GM23248 (cell line): ENCODE measurements at regions not wholly inside any gene's neighbourhood (a gene's known extent, or its start where the extent isn't known, plus 50 kb on each side); places are given as distances from the start of the nearest gene placed in this dataset.
A peak's percentile ranks its signal among the peaks of the same experiment; 100 is the strongest.
"Not testable (repeated sequence)": the region's sequence is repeated elsewhere in the genome, so short reads cannot be mapped to it uniquely, and the experiment has no call there.

Experiments used
- DNase-seq: peaks from one replicate; pipeline ENCODE4 v3.0.0-alpha.2; 2015
- H2AFZ ChIP-seq: fragments of 200-600 bp; sonication (generic); 2 replicates; pipeline ENCODE4 v1.6.1; 2016; ENCODE audit warnings: antibody characterized with exemption
- H3F3A ChIP-seq: fragments of 200-600 bp; sonication (generic); 2 replicates; pipeline ENCODE4 v1.6.1; 2016; ENCODE audit warnings: mild to moderate bottlenecking, antibody characterized with exemption, mixed run types; ENCODE audit not compliant: insufficient read depth
- H3K27ac ChIP-seq: fragments of 200-600 bp; sonication (generic); 2 replicates; pipeline ENCODE4 v1.5.1; 2016; ENCODE audit warnings: mild to moderate bottlenecking
- H3K27me3 ChIP-seq: fragments of 200-600 bp; sonication (generic); replicated peaks from 2 replicates; pipeline ENCODE4 v1.6.1; 2016; ENCODE audit warnings: mild to moderate bottlenecking; ENCODE audit not compliant: insufficient read depth
- H3K36me3 ChIP-seq: fragments of 200-600 bp; sonication (generic); 2 replicates; pipeline ENCODE4 v1.6.1; 2016; ENCODE audit warnings: low read depth, mild to moderate bottlenecking
- H3K4me1 ChIP-seq: fragments of 200-600 bp; sonication (generic); 2 replicates; pipeline ENCODE4 v1.6.1; 2016; ENCODE audit warnings: mild to moderate bottlenecking; ENCODE audit not compliant: insufficient read depth
- H3K4me2 ChIP-seq: fragments of 200-600 bp; sonication (generic); one replicate; pipeline ENCODE4 v1.6.1; 2016; ENCODE audit warnings: mild to moderate bottlenecking; ENCODE audit not compliant: unreplicated experiment
- H3K4me3 ChIP-seq: fragments of 200-600 bp; sonication (generic); 2 replicates; pipeline ENCODE4 v1.5.1; 2016; ENCODE audit warnings: mild to moderate bottlenecking
- H3K79me2 ChIP-seq: fragments of 200-600 bp; sonication (generic); 2 replicates; pipeline ENCODE4 v1.6.1; 2016; ENCODE audit warnings: mild to moderate bottlenecking; ENCODE audit not compliant: insufficient read depth
- H3K9ac ChIP-seq: fragments of 200-600 bp; sonication (generic); 2 replicates; pipeline ENCODE4 v1.6.1; 2016; ENCODE audit warnings: mild to moderate bottlenecking
- H3K9me2 ChIP-seq: fragments of 200-600 bp; sonication (generic); 2 replicates; pipeline ENCODE4 v1.6.1; 2016; ENCODE audit warnings: mixed run types, mild to moderate bottlenecking, moderate library complexity; ENCODE audit not compliant: insufficient read depth
- H3K9me3 ChIP-seq: fragments of 200-600 bp; sonication (generic); one replicate; pipeline ENCODE4 v1.6.1; 2017; ENCODE audit warnings: low read depth
- H4K20me1 ChIP-seq: fragments of 200-600 bp; sonication (generic); 2 replicates; pipeline ENCODE4 v1.6.0; 2016; ENCODE audit not compliant: insufficient read depth
- EZH2phosphoT487 ChIP-seq: fragments of 200-600 bp; sonication (generic); IDR thresholded peaks from 2 replicates; pipeline ENCODE4 v1.6.1; 2018; ENCODE audit warnings: antibody characterized with exemption, moderate library complexity, mild to moderate bottlenecking, low read depth; ENCODE audit not compliant: insufficient read depth
- WGBS, 2 experiments: methylation state at CpG; one replicate each; pipeline ENCODE4 v1.1.6; 2015 to 2017; ENCODE audit warnings: low lambda C conversion rate in 2 of 2, low coverage in 1 of 2; ENCODE audit errors: missing lambda C conversion rate in 2 of 2; 5-methylcytosine and 5-hydroxymethylcytosine counted together
- in situ Hi-C: fragments of 300-500 bp; cut with MboI; formaldehyde crosslinking; loops from 2 replicates; pipeline ENCODE4 v1.15.0; 2020

DNA sequence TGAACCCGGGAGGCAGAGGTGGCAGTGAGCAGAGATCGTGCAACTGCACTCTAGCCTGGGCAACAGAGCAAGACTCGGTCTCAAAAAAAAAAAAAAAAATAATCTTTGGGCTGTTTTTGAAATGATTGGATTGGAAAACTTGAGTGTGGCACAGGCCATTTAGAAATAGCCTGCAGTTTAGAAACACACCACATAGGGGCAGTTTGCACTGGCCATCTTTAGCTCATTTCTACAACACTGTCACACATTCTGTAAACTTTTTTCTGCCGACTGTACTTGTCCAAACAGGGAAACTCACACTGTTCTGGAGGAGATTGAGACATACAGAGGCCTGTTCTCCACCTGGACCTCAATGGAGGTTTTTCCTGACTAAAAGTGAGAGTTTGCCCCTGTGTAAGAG is 546.3 kb downstream of the RPIA start:
- H3K27me3 ChIP-seq, H2AFZ ChIP-seq, H3K79me2 ChIP-seq, in situ Hi-C loops, H3K36me3 ChIP-seq, H3K4me3 ChIP-seq, H3K9me3 ChIP-seq, H4K20me1 ChIP-seq, H3K9me2 ChIP-seq, H3K27ac ChIP-seq, H3K4me1 ChIP-seq, H3F3A ChIP-seq, H3K9ac ChIP-seq, H3K4me2 ChIP-seq, DNase-seq: not testable (repeated sequence)
- 32 to 41% methylated on average over 3 of the region's 4 CpGs for WGBS, 2 experiments

DNA sequence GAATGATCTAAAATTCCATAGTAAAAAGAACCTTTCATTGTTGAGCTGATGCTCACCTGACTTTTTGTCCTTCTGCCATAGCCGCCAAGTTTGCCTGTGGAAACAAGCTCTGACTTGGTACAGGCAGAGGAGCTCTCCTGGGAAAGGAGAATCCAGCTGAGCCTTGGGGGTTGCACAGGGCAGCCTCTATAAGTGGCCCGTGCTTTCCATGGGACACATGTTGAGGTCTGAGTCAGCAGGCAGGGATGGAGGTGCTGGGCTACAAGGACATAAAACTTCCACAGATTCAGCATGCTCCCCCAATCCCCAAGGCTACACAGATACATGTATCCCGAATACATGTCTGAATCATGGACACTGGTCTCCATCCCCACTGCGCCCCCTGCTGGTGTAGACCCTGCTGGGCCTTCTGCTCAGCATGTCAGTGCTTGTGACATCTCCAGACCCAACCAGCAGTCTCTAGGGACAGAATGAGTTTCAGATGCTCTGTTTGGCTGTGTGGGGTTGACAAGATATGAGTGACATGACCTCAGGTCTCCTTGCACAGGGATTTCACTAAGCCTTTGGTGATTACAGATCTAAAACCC is 551.7 kb downstream of the RPIA start:
- H3K79me2 ChIP-seq, H3K4me1 ChIP-seq, H3K9me3 ChIP-seq, H3F3A ChIP-seq, in situ Hi-C loops, H3K36me3 ChIP-seq, H4K20me1 ChIP-seq, H3K9me2 ChIP-seq, H2AFZ ChIP-seq, DNase-seq, H3K9ac ChIP-seq, H3K27ac ChIP-seq, H3K4me3 ChIP-seq, H3K4me2 ChIP-seq: not testable (repeated sequence)
- H3K27me3 ChIP-seq = peaks cover 14% of the 10 kb centered on the region; the same call in 1 of the 2 replicates
- WGBS, 2 experiments = 35 to 41% methylated on average over 4 of the region's 4 CpGs

DNA sequence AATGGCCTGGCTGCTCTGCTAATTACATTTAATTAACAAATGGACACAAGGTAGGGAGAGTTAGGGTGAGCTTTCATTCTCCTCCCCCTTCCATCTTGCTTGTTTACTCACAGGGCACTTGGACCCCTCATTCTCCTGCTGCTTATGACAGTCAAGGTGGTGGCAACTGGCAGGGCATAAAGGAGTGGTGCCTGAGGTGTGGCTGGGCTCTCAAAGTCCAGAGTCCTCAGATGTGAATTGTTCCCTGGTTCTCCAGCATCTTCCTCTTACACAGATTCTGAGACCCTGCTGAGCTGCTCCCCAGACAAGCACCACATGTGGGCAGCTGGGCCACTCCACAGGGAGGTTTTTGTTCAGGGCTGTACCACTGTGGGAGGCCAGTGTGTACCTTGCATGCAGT is 552.9 kb downstream of the RPIA start:
- H3K79me2 ChIP-seq, H3K9ac ChIP-seq, H3K9me2 ChIP-seq, H3K9me3 ChIP-seq, in situ Hi-C loops, H4K20me1 ChIP-seq, H3K4me2 ChIP-seq, H3F3A ChIP-seq, H2AFZ ChIP-seq, H3K4me1 ChIP-seq, H3K27ac ChIP-seq, H3K36me3 ChIP-seq, DNase-seq, H3K4me3 ChIP-seq: not testable (repeated sequence)
- peaks cover 14% of the 10 kb centered on the region; the same call in 1 of the 2 replicates for H3K27me3 ChIP-seq

DNA sequence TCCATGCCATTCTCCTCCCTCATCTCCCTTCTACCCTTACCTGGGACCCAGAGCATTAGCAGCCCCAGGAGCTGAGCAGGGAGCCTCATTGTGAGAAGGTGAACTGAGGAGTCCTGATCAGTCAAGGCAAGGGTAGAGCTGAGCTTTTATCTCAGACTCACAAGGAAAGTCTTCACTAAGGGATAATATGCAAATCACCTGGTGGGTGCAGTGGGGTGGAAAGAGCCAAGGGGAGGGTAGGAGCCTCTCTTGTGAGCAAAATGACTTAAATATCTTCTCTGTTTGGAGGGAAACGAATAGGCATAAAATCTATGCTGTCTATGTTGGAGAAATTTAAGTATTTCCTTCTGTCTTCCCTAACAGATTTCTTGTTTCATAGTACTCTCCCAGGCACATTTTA is 554.0 kb downstream of the RPIA start:
- H3K27me3 ChIP-seq, H2AFZ ChIP-seq, H3K36me3 ChIP-seq, H3K4me3 ChIP-seq, H3K9me2 ChIP-seq, DNase-seq, H3K4me2 ChIP-seq, H3K27ac ChIP-seq, H3K9me3 ChIP-seq, in situ Hi-C loops, H3K4me1 ChIP-seq, H3F3A ChIP-seq, H3K9ac ChIP-seq, H3K79me2 ChIP-seq, H4K20me1 ChIP-seq: not testable (repeated sequence)
- WGBS, 2 experiments = 42 to 53% methylated on average over 1 of the region's 1 CpG

DNA sequence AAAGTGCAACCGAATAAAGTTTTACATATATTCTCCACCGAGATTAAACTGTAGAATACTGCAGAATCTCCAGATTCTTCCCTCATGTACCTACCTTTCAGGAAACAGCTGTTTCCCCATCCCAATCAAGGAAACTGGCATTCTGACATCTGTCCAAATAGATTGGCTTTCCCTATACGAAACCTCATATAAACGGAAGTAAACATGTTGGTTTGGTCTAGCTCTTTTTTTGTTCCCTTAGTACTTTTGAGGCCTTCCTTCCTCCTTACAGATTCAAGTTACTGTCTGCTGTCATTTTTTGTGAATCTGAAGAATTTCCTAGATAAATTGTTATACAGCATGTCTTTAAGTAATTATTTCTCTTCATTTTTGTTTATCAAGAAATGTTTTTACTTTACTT is 554.6 kb downstream of the RPIA start:
- WGBS, 2 experiments = 79 to 85% methylated on average over 4 of the region's 4 CpGs

DNA sequence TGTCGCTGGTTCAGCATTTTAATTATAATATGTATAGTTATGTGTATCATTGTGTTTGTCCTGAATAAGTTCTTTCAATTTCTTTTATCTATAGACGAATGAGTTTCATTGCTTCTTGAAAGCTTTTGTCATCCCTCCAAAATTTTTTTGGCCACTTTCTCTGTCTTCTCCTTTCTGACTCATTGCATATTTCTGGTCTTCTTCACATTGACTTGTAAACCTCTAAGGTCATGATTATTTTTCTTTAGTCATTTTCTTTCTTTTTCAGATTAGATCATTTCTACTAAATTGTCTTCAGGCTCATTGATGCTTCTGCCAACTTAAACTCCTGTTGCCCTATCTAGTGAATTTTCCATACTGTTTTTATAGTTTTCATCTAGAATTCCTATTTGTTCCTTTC is 555.1 kb downstream of the RPIA start:
- H3K4me1 ChIP-seq, H3K9me3 ChIP-seq, H4K20me1 ChIP-seq, in situ Hi-C loops, H3K27ac ChIP-seq, H3K27me3 ChIP-seq, H2AFZ ChIP-seq, H3K9ac ChIP-seq, H3F3A ChIP-seq, H3K36me3 ChIP-seq, H3K79me2 ChIP-seq, H3K4me2 ChIP-seq, H3K9me2 ChIP-seq, H3K4me3 ChIP-seq: not testable (repeated sequence)
- 35 to 45% methylated on average over 2 of the region's 2 CpGs for WGBS, 2 experiments
- peak; percentile 71 for DNase-seq
- 0 out of 2 replicates have a peak, but pooled peaks have one; percentile 27 for TF ChIP-seq EZH2phosphoT487

More for the DNA sequence above, 554.6 kb downstream of the RPIA start:
- H3K27ac ChIP-seq, H3F3A ChIP-seq, H3K79me2 ChIP-seq, DNase-seq, H3K9ac ChIP-seq, H3K36me3 ChIP-seq, H4K20me1 ChIP-seq, H3K9me2 ChIP-seq, H3K4me1 ChIP-seq, H3K4me3 ChIP-seq, H3K9me3 ChIP-seq, in situ Hi-C loops, H3K4me2 ChIP-seq, H3K27me3 ChIP-seq, H2AFZ ChIP-seq: not testable (repeated sequence)

DNA sequence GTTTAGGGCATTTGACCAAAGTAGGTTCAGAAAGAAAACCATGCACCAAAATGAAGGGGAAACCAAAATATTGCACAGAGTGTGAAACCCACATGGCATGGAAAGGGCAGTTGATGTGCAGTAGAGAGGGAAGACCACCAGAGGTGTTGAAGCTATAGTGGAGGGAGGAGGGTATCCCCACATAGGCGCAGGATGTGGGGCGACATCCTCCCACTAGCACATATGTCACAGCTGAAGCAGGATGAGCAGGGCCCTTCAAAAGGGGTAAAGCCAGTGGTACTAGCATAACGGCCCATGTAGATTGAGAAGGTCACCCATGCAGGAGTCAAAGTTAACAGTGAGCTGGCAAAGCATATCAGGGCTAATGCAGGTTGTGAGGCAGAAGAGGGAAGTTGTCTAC is 563.5 kb downstream of the RPIA start:
- DNase-seq, in situ Hi-C loops: not testable (repeated sequence)
- 32 to 45% methylated on average over 3 of the region's 3 CpGs for WGBS, 2 experiments

DNA sequence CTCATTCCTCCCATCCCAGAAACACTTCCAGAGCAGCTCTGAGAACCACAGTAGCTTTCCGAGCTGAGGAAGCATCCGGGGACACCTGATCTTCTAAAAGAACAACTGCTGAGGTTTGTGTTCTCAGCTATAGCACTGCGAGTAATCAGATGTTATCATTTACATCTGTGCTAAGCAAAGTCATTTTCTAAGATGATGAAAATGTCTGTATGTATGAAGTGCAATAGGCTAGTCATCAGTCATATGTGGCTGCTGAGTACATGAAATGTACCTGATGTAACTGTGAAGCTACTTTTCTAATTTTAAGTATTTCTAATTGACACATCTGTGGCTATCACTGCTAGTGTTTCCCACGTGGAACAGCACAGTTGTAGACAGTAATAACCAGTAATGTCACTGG is 582.0 kb downstream of the RPIA start:
- H3K4me1 ChIP-seq, H3K9me3 ChIP-seq, H2AFZ ChIP-seq, H4K20me1 ChIP-seq, H3K9me2 ChIP-seq, H3F3A ChIP-seq, DNase-seq, H3K36me3 ChIP-seq, H3K27ac ChIP-seq, H3K27me3 ChIP-seq, H3K79me2 ChIP-seq, H3K4me3 ChIP-seq, H3K9ac ChIP-seq, H3K4me2 ChIP-seq, in situ Hi-C loops: not testable (repeated sequence)
- 26 to 46% methylated on average over 3 to 4 of the region's 4 CpGs for WGBS, 2 experiments

More for the DNA sequence above, 563.5 kb downstream of the RPIA start:
- H3F3A ChIP-seq, H3K27me3 ChIP-seq, H3K36me3 ChIP-seq, H3K9me3 ChIP-seq, H3K9ac ChIP-seq, H3K4me1 ChIP-seq, H4K20me1 ChIP-seq, H3K79me2 ChIP-seq, H3K4me2 ChIP-seq, H3K4me3 ChIP-seq, H2AFZ ChIP-seq, H3K27ac ChIP-seq, H3K9me2 ChIP-seq: not testable (repeated sequence)
